Ovary (tissue), 7 donors: ENCODE measurements at regions not wholly inside any gene's neighbourhood (a gene's known extent, or its start where the extent isn't known, plus 50 kb on each side); places are given as distances from the start of the nearest gene placed in this dataset.
"Not testable (repeated sequence)": the region's sequence is repeated elsewhere in the genome, so short reads cannot be mapped to it uniquely, and the experiment has no call there.

Source experiments
- DNase-seq, 5 donors: peaks; one replicate each; pipeline ENCODE4 v3.0.0-alpha.2; 2019 to 2020
- H3K27ac ChIP-seq, 2 donors: fragments of 200-600 bp; one replicate each; pipeline versions ENCODE4 v1.5.1 to v1.8.0; 2019 to 2022
- H3K27me3 ChIP-seq: fragments of 200-600 bp; one replicate; pipeline ENCODE4 v1.8.0; 2022
- H3K36me3 ChIP-seq: fragments of 200-600 bp; sonication (generic); one replicate; pipeline ENCODE4 v1.5.1; 2019
- H3K4me1 ChIP-seq: one replicate; pipeline ENCODE4 v1.8.1; 2013; ENCODE audit warnings: mild to moderate bottlenecking, moderate library complexity; ENCODE audit not compliant: insufficient read depth
- H3K4me3 ChIP-seq: fragments of 200-600 bp; sonication (generic); one replicate; pipeline ENCODE4 v1.5.1; 2017
- H3K9me3 ChIP-seq, 2 donors: fragments of 200-600 bp in 1 of 2; sonication (generic) in 1 of 2; one replicate each; pipeline versions ENCODE4 v1.5.1 to v1.8.1; 2013 to 2019; ENCODE audit warnings: mild to moderate bottlenecking in 1 of 2, moderate library complexity in 1 of 2
- EP300 ChIP-seq: sonication (generic); formaldehyde crosslinking; IDR thresholded peaks from one replicate; pipeline ENCODE4 v1.6.1; 2017; ENCODE audit warnings: antibody characterized with exemption
- POLR2A ChIP-seq: fragments of 450-650 bp; IDR thresholded peaks from one replicate; pipeline ENCODE4 v1.6.1; 2017; ENCODE audit warnings: antibody characterized with exemption, mild to moderate bottlenecking, moderate library complexity
- WGBS, 3 donors: extraction: QIAGEN DNeasy Blood & Tissue Kit in 1 of 3; methylation state at CpG; one replicate each; pipeline versions ENCODE4 v1.1.5 to v1.1.7; 2013 to 2017; 5-methylcytosine and 5-hydroxymethylcytosine counted together
- intact Hi-C, 4 donors: fragments of 100-400 bp; cut with DNase I; formaldehyde crosslinking; loops; one replicate each; pipeline versions ENCODE4 v1.11.0 to v1.15.1; 2022 to 2023
- TF ChIP-seq, protein P1 (sequence below), 3 donors: fragments of 450-650 bp in 2 of 3; fragments of 200-600 bp in 1 of 3; IDR thresholded peaks; one replicate each; pipeline versions ENCODE4 v1.5.1 to v1.8.0; 2016 to 2022; ENCODE audit warnings: antibody characterized with exemption in 3 of 3, mild to moderate bottlenecking in 1 of 3
- donor health status: DM: no; HTN: no; CAD: no; lungs with moderate emphysema.
- donor health status: DM: no; HTN: no; CAD: no.
- donor health status: Bipolar disorder and iron deficiency.
- donor health status: DM: no; HTN: no; CAD: no.
- donor health status: DM: yes; HTN: yes; CAD: no.

- no peaks in the 10 kb centered on the region for H3K9me3 ChIP-seq
- H3K4me3 ChIP-seq = no peak overlapping the region
- 90 to 91% (median 90%) methylated on average over 4 of the region's 4 CpGs for WGBS, 3 donors
- no peak for DNase-seq
- no peaks in the 10 kb centered on the region for H3K36me3 ChIP-seq
- no peaks in the 10 kb centered on the region for H3K27me3 ChIP-seq
- TF ChIP-seq EP300 (no peak), POLR2A (no peak)
- TF ChIP-seq, protein P1, sequence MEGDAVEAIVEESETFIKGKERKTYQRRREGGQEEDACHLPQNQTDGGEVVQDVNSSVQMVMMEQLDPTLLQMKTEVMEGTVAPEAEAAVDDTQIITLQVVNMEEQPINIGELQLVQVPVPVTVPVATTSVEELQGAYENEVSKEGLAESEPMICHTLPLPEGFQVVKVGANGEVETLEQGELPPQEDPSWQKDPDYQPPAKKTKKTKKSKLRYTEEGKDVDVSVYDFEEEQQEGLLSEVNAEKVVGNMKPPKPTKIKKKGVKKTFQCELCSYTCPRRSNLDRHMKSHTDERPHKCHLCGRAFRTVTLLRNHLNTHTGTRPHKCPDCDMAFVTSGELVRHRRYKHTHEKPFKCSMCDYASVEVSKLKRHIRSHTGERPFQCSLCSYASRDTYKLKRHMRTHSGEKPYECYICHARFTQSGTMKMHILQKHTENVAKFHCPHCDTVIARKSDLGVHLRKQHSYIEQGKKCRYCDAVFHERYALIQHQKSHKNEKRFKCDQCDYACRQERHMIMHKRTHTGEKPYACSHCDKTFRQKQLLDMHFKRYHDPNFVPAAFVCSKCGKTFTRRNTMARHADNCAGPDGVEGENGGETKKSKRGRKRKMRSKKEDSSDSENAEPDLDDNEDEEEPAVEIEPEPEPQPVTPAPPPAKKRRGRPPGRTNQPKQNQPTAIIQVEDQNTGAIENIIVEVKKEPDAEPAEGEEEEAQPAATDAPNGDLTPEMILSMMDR (IDR thresholded peaks at IDR 0.05) = no peak
- intact Hi-C loops = no loop called here
- H3K4me1 ChIP-seq = no peaks in the 10 kb centered on the region
- no peak overlapping the region for H3K27ac ChIP-seq
Observed at GRCh38 chr16:80092681-80093080, 448.1 kb upstream of the DYNLRB2 start.

DNA sequence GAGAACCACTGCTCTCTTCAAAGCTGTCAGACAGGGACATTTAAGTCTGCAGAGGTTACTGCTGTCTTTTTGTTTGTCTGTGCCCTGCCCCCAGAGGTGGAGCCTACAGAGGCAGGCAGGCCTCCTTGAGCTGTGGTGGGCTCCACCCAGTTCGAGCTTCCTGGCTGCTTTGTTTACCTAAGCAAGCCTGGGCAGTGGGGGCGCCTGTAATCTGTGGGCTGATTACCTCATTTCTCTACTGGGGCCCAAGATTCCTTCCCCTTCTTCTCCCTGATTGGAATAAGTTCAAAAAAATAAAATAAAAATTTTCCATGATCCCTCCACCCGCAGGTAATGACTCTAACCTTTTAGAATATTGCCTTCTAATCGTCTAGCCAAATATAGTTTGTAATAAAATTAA, 449.3 kb upstream of the DYNLRB2 start:
- WGBS, 3 donors = 68 to 74% (median 69%) methylated on average over 4 of the region's 4 CpGs
- H3K27ac ChIP-seq, H3K9me3 ChIP-seq, H3K27me3 ChIP-seq, intact Hi-C loops, DNase-seq, H3K4me3 ChIP-seq, H3K36me3 ChIP-seq, H3K4me1 ChIP-seq: not testable (repeated sequence)

DNA sequence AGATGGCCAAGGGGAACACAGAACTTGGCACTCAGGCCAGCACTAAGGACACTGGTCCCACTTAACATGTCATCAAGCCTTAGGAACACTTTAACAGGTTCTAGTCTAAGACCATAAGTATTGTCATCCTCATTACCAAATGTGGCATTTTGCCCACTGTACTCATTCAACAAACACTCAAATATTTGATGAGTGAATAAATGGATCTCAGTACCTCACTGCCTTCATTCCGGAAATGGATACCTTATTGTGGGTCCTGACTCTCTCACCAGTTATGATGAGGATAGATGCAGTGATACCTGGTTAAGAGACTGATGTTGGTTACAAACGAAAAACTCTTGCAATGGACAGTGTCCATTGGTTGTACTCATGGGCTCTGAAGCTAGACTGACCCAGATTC, 455.2 kb upstream of the DYNLRB2 start:
- Histone ChIP-seq H3K27me3 (no peaks in the 10 kb centered on the region), H3K4me3 (no peak overlapping the region), H3K4me1 (peaks cover 1% of the 10 kb centered on the region), H3K36me3 (no peaks in the 10 kb centered on the region), H3K27ac (no peak overlapping the region), H3K9me3 (no peaks in the 10 kb centered on the region)
- no peak for TF ChIP-seq EP300
- DNase-seq = no peak
- intact Hi-C loops = loop anchor here in 3 of 4 donors (10.0 kb wide), 3 partner anchors 481 to 1861 kb away; partner anchors contain the start of gene MAF (in 1 of the 3)
- 85 to 96% (median 90%) methylated on average over 2 of the region's 2 CpGs for WGBS, 3 donors

DNA sequence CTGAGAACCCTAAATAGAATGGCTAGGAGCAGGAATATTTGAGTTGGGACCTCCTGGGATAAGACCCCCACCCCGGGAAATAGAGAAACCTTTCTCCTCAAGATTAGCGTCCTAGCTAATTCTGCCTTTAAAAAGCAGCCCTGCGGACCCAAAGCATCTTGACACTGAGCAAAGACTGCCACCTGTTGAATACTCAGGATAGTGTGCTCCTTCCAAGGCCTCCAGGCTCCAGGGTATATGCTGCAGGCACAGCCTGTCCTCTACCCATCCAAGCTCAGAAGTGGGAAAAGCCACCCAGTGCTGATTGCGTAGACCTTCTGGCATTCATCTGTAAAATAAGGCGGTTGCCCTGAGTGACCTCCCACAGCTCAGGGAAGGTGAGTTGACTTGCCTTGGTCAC, 456.2 kb upstream of the DYNLRB2 start:
- Histone ChIP-seq H3K27ac (no peak overlapping the region), H3K36me3 (no peaks in the 10 kb centered on the region)
- intact Hi-C loops = loop anchor here (5.0 to 10.0 kb wide), 4 partner anchors 480 to 1860 kb away; partner anchors contain the start of gene MAF (in 3 of the 4)

DNA sequence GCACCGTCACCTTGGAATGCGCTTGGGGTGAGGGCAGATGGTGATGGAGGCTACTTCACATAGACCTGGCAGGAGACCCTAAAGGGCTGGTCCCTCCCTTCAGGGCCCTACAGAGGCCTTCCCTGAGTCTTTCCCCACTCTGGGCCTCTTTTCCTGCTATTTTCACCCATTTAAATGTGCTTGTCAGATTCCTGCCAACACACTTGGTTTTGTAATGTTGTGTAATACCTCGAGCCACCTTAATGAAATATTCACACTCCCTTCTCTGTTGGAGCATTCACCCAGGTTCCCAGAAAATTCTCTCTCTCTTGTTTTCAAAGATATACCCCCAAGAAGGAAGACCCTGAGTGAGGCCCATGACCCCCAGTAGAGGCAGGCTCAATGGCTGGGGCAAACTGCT, 456.6 kb upstream of the DYNLRB2 start:
- H3K4me1 ChIP-seq = peaks cover 1% of the 10 kb centered on the region
- intact Hi-C loops = loop anchor here (5.0 to 10.0 kb wide), 4 partner anchors 479 to 1859 kb away; partner anchors contain the start of gene MAF (in 3 of the 4)
- no peaks in the 10 kb centered on the region for H3K27me3 ChIP-seq
- H3K9me3 ChIP-seq = no peaks in the 10 kb centered on the region
- H3K36me3 ChIP-seq = no peaks in the 10 kb centered on the region
- H3K27ac ChIP-seq = no peak overlapping the region
- WGBS, 3 donors = 86 to 92% (median 90%) methylated on average over 3 of the region's 3 CpGs
- TF ChIP-seq EP300 (no peak), POLR2A (no peak)
- TF ChIP-seq, protein P1 (IDR thresholded peaks at IDR 0.05) = no peak
- H3K4me3 ChIP-seq = no peak overlapping the region
- DNase-seq = peak in 2 of 5 donors; percentile 13 to 34

More for the DNA sequence above, 456.2 kb upstream of the DYNLRB2 start:
- H3K4me1 ChIP-seq = peaks cover 1% of the 10 kb centered on the region
- no peaks in the 10 kb centered on the region for H3K27me3 ChIP-seq
- 15 to 17% (median 16%) methylated on average over 5 of the region's 5 CpGs for WGBS, 3 donors
- peak; percentile 59 to 73 (median 64) for DNase-seq
- H3K4me3 ChIP-seq = no peak overlapping the region
- no peak for TF ChIP-seq POLR2A
- TF ChIP-seq, protein P1 (IDR thresholded peaks at IDR 0.05) = peak; percentile 64 to 71 (median 66)
- H3K9me3 ChIP-seq = no peaks in the 10 kb centered on the region
